PC-9 (cell line): ENCODE measurements at regions not wholly inside any gene's neighbourhood (a gene's known extent, or its start where the extent isn't known, plus 50 kb on each side); places are given as distances from the start of the nearest gene placed in this dataset.

ENCODE experiments used
- CTCF ChIP-seq: fragments of 200-600 bp; sonication (generic); conservative IDR thresholded peaks from 2 replicates; pipeline ENCODE4 v1.6.1; 2017; ENCODE audit warnings: mixed run types, antibody characterized with exemption, mild to moderate bottlenecking, moderate library complexity
- EZH2 ChIP-seq: fragments of 200-600 bp; sonication (generic); IDR thresholded peaks from 2 replicates; pipeline ENCODE4 v1.8.0; 2017; ENCODE audit warnings: antibody characterized with exemption, low read depth

- TF ChIP-seq CTCF, result no peak
- no peak for TF ChIP-seq EZH2
These were observed 1312.7 kb downstream of the SLITRK1 start for GRCh38 chr13:82569581-82569980.
